ENCODE measurements at regions not wholly inside any gene's neighbourhood (a gene's known extent, or its start where the extent isn't known, plus 50 kb on each side); places are given as distances from the start of the nearest gene placed in this dataset.
"Not testable (repeated sequence)": the region's sequence is repeated elsewhere in the genome, so short reads cannot be mapped to it uniquely, and the experiment has no call there.

DNA sequence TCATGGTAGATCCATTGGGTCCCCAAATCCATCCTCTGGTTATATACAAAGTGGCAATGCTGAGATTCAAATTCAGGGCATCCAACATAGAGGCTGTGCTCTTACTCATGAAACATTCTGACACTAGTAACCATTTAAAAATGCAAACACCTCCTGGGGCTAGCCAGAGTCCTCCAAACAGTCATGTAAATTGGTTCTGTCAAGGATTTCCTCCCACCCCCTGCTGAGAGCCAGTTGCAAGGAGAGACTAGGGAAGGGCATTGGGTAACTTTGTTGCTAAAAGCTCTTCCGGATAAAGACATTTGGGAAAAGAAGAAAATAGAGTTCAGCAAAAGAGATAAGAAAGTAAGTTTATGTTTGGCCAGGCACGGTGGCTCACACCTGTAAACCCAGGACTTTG is 58.3 kb downstream of the ART5 start:
- DNase-seq; H3K4me1 ChIP-seq (replicated peaks in 1 of 2); H3K9me3 ChIP-seq (replicated peaks in 1 of 3); H3K4me3 ChIP-seq; H3K36me3 ChIP-seq (replicated peaks in 1 of 2); H3K27ac ChIP-seq; H3K27me3 ChIP-seq: not testable (repeated sequence)
- intact Hi-C loops (cut with DNase I): loop anchor here in 1 of 2 donors (10.0 kb wide), 1 partner anchor 129 kb away; no protein-coding TSS in a partner anchor
- WGBS, 4 donors: 33 to 78% (median 57%) methylated on average over 2 of the region's 2 CpGs

DNA sequence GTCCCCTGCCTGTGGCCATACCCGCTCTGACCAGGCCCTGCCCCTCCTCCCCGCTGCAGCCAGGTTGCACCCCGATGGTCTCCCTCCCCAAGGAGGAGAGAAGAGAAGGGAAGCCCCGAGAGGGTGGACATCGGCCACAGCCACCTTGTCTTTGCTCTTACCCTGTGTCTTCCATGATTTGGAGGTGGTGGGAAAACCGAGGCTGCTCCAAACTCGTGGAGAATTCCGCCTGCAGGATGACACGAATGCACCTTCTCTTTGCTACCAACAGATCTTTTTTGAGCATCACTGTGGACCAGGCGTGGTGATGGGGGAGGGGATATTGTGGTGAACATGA is 60.4 kb downstream of the ART5 start:
- H3K9me3 ChIP-seq (replicated peaks in 1 of 3); H3K4me1 ChIP-seq (replicated peaks in 1 of 2); H3K27me3 ChIP-seq; H3K27ac ChIP-seq; H3K4me3 ChIP-seq; H3K36me3 ChIP-seq (replicated peaks in 1 of 2): not testable (repeated sequence)
- 21 to 44% (median 31%) methylated on average over 7 to 10 of the region's 10 CpGs for WGBS, 4 donors
- TF ChIP-seq, protein P1, sequence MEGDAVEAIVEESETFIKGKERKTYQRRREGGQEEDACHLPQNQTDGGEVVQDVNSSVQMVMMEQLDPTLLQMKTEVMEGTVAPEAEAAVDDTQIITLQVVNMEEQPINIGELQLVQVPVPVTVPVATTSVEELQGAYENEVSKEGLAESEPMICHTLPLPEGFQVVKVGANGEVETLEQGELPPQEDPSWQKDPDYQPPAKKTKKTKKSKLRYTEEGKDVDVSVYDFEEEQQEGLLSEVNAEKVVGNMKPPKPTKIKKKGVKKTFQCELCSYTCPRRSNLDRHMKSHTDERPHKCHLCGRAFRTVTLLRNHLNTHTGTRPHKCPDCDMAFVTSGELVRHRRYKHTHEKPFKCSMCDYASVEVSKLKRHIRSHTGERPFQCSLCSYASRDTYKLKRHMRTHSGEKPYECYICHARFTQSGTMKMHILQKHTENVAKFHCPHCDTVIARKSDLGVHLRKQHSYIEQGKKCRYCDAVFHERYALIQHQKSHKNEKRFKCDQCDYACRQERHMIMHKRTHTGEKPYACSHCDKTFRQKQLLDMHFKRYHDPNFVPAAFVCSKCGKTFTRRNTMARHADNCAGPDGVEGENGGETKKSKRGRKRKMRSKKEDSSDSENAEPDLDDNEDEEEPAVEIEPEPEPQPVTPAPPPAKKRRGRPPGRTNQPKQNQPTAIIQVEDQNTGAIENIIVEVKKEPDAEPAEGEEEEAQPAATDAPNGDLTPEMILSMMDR (IDR thresholded peaks at IDR 0.05): peak in 3 of 6 experiments; percentile 7 to 45 (median 24)
- intact Hi-C loops (cut with DNase I): loop anchor here in 1 of 2 donors (10.0 kb wide), 1 partner anchor 127 kb away; no protein-coding TSS in a partner anchor
- DNase-seq: peak in 1 of 7 donors; percentile 26

DNA sequence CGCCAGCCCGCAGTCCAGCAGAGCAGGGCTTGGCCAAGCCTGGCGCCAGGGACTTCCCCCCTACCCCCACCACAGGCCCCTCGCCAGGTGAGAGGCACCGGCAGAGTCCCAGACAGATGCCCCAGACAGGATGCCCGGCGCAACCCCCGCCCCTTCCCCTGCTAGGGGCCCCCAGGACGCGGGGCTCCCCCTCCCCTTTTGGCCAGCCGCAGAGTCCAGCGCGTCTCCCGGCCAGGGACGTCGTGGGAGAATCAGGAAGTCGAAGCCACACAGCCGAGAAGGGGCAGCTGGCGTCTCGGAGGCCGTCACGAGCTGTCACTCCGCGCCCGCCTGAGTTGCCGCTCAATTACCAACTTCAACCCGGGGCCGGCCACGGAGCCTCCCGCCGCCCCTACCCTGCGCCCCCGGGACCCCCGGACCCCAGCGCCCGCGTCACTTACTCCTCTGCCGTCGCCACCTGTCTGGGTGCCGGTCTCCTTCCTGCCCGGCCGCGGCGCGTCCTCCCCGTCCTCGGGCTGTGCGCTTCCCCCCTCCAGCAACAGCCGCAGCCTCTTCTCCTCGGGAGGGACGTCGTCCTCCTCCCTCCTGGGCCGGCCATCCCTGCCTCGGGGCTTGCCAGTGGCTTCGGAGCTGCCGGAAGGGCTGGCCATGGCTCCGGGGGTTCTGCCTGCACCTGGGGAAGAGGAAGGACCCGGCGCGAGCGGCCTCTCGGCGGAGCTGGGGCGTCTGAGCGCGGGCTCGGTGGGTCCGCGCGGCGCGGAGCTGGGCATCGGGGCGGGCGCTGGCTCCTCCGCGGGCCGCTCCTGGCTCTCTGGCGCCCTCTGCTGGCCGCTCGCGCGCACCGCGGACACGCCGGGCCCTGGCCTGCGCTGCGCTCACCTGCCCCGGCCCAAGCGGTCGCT is 61.1 kb downstream of the ART5 start:
- not testable (repeated sequence) for H3K36me3 ChIP-seq (replicated peaks in 1 of 2); H3K27me3 ChIP-seq; H3K4me1 ChIP-seq (replicated peaks in 1 of 2); H3K9me3 ChIP-seq (replicated peaks in 1 of 3)
- intact Hi-C loops (cut with DNase I): loop anchor here in 1 of 2 donors (10.0 kb wide), 1 partner anchor 126 kb away; no protein-coding TSS in a partner anchor
- Histone ChIP-seq H3K27ac (peak overlapping the region in 1 of 5 donors; percentile 55), H3K4me3 (peak overlapping the region in 2 of 4 donors; percentile 49 to 62)
- TF ChIP-seq, protein P1 (IDR thresholded peaks at IDR 0.05): peak in 3 of 6 experiments; percentile 73 to 83 (median 75)
- WGBS, 4 donors: 1% methylated on average over 63 to 89 of the region's 92 CpGs; no CpG with 5 or more reads in 2 of the 4 donors
- peak; percentile 21 to 69 (median 50) for DNase-seq

DNA sequence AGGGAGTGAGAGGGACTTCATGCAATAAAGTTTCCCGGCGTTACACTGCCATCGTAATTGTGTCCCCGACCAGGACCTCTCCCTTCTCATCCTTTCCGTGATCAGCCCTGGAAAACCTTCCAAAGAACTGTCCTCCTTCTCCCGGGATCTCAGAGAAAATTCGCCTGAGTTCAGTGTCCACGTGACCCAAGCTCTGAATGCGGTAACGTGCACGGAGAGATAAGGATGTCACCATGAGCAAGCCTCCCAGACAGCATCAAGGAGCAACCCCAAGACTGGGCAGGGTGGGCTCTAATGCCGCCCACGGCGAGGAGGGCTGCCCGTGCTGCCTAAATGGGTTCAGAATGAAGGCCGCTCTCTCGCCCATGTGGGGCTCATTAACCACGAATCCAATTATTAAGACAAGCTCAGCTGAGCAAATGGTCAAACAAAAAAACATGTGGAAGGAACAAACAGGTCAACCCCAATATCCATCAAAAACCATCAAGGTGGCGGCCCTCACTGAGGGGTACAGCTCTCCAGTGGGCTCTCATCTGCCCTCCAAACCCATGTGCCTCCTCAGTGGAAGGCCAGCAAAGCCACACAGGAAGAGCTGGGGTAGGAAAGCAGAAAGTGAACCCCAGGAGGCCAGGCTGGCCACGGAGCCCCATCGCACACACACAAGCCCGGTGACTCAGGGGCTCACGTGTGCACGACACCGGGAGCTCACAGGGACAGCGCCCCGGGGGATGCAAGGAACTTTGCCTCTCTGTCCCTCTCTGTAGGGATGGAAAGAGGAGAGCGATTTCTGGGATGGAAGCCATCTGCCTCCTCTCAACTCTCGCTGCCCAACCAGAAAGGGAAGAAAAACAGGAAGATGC is 62.0 kb downstream of the ART5 start:
- not testable (repeated sequence) for H3K27ac ChIP-seq; H3K9me3 ChIP-seq (replicated peaks in 1 of 3); H3K4me1 ChIP-seq (replicated peaks in 1 of 2); H3K27me3 ChIP-seq; H3K36me3 ChIP-seq (replicated peaks in 1 of 2); H3K4me3 ChIP-seq
- 56 to 68% (median 63%) methylated on average over 16 to 25 of the region's 29 CpGs for WGBS, 4 donors
- DNase-seq: peak in 1 of 7 donors; percentile 11
- intact Hi-C loops (cut with DNase I): loop anchor here in 1 of 2 donors (10.0 kb wide), 1 partner anchor 125 kb away; no protein-coding TSS in a partner anchor

DNA sequence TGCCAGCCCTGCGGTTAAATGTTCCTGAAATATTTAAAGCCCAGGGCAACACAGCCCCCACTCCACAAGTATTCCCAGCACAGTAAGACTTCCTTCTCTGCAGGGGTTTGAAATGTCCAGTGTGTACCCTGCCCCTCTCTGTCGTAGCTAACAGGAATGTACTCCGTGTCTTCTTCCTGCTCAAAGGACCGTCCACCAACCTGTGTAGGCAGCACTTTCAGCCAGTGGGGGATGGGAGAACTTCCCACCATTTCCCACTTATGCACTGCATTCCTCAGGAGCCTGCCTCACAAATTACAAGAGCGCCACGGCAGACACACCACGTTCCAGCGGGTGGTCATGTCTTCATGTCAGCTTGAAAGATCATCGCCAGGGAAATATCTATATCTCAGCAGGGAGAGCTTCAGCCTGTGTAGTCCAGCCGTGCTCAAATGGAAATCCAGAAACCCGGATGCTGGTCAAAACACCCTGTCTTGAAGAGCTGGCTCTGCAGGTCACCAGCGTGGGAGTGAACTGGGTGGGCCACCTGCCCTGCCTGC is 65.7 kb downstream of the ART5 start:
- intact Hi-C loops (cut with DNase I); H3K4me3 ChIP-seq; H3K4me1 ChIP-seq (replicated peaks in 1 of 2); DNase-seq; H3K27ac ChIP-seq; H3K36me3 ChIP-seq (replicated peaks in 1 of 2); H3K9me3 ChIP-seq (replicated peaks in 1 of 3); H3K27me3 ChIP-seq: not testable (repeated sequence)
- 34 to 43% (median 41%) methylated on average over 7 to 12 of the region's 12 CpGs for WGBS, 4 donors

DNA sequence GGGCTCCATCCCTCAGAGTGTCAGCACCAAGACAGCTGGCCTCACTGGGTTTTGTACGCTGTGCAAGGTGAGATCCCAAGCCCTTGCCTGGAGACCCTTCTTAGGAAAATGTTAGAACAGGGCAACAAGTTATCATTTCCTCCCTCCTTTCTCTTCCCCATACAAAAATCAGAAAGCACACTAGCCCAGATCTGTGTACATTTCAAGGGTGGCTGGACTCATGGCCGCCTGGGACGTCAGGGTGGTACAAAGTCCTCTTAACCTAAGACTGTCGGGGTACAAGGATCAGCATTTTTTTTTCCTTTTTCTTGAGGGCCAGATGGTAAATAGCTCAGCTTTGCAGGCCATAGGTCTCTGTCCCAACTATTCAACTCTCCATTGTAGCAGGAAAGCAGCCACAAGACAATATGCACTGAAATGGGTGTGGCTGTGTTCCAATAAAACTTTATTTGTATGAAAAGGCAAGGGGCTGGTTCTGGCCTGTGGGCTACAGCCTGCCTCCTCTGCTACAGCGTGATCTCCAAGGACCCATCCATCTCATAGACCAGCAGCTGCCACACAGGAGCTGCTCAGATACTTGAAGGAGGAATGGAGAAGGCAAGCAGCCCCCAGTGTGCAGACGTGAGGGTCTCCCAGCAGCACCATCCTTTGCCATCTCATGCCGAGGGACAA is 68.7 kb downstream of the ART5 start:
- H3K4me3 ChIP-seq; H3K27ac ChIP-seq; H3K4me1 ChIP-seq (replicated peaks in 1 of 2); H3K9me3 ChIP-seq (replicated peaks in 1 of 3); H3K36me3 ChIP-seq (replicated peaks in 1 of 2); DNase-seq; intact Hi-C loops (cut with DNase I); H3K27me3 ChIP-seq: not testable (repeated sequence)
- 70 to 92% (median 81%) methylated on average over 4 to 7 of the region's 7 CpGs for WGBS, 4 donors

DNA sequence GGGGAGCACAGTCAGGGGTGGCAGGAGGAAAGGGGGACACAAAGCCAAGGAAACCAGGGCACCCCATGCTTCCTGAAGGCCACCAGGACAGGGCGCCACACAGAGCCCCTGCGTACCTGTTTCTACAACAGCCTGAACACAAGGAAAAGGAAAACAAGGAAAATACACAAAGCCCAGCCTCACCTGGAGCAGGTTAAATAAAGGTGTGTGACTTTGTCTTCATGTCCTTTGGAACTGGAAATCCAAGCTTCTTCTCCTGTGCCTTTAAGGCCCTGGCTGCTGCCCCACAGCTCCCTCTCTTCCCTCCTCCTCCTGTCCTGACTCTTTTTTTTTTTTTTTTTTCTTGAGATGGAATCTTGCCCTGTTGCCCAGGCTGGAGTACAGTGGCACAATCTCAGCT is 70.0 kb downstream of the ART5 start:
- H3K36me3 ChIP-seq (replicated peaks in 1 of 2); H3K27ac ChIP-seq; DNase-seq; intact Hi-C loops (cut with DNase I); H3K27me3 ChIP-seq; H3K9me3 ChIP-seq (replicated peaks in 1 of 3); H3K4me1 ChIP-seq (replicated peaks in 1 of 2); H3K4me3 ChIP-seq: not testable (repeated sequence)
- 56 to 95% (median 90%) methylated on average over 2 of the region's 2 CpGs for WGBS, 4 donors

DNA sequence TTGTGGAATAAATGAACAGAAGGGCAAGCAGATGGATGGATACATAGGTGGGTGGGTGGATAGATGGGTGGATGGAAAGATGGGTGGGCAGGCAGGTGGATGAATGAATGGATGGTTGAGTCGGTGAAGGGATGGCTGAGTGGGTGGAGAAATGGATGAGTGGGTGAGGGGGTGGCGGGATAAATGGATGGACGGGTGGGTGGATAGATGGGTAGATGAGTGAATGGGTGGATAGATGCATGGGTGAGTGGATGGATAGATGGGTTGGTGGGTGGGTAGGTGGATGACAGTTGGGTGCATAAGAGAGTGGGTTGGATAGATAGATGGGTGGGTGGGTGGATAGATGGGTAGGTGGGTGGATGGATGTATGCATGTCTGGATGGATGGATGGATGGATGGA is 76.0 kb downstream of the ART5 start:
- DNase-seq; H3K27me3 ChIP-seq; H3K36me3 ChIP-seq (replicated peaks in 1 of 2); H3K27ac ChIP-seq; H3K4me3 ChIP-seq; intact Hi-C loops (cut with DNase I); H3K9me3 ChIP-seq (replicated peaks in 1 of 3); H3K4me1 ChIP-seq (replicated peaks in 1 of 2): not testable (repeated sequence)
- 86 to 87% (median 86%) methylated on average over 1 to 3 of the region's 3 CpGs for WGBS, 4 donors
